Pancreas (tissue), 10 donors: ENCODE measurements at regions not wholly inside any gene's neighbourhood (a gene's known extent, or its start where the extent isn't known, plus 50 kb on each side); places are given as distances from the start of the nearest gene placed in this dataset.

Source experiments
- ATAC-seq, 4 donors: fragments of 200-7000 bp; cut with Tn5 transposase; one replicate each; pipeline versions ENCODE4 v1.8.0 to v1.9.1; 2020; ENCODE audit warnings: mild to moderate bottlenecking in 4 of 4, moderate library complexity in 4 of 4
- DNase-seq, 6 donors: peaks; one replicate each; pipeline ENCODE4 v3.0.0-alpha.2; 2020
- FAIRE-seq: peaks from 2 replicates; lab custom pipeline; 2012; peaks lifted over from hg19 to GRCh38; lab: Jason Lieb, UNC
- H3K27ac ChIP-seq, 4 donors: fragments of 200-600 bp; sonication (generic); 1 replicate in 3 of 4; 2 replicates in 1 of 4; pipeline versions ENCODE4 v1.5.0 to v1.8.0; 2020
- H3K27me3 ChIP-seq, 4 donors: fragments of 200-600 bp; one replicate each; pipeline ENCODE4 v1.8.0; 2021
- H3K36me3 ChIP-seq, 3 donors: fragments of 200-600 bp; sonication (generic) in 1 of 3; one replicate each; pipeline versions ENCODE4 v1.5.0 to v1.8.0; 2020 to 2021
- H3K4me1 ChIP-seq, 3 donors: fragments of 200-600 bp; one replicate each; pipeline ENCODE4 v1.8.0; 2021
- H3K4me3 ChIP-seq, 4 donors: fragments of 200-600 bp; sonication (generic) in 2 of 4; one replicate each; pipeline versions ENCODE4 v1.5.0 to v1.8.0; 2020 to 2021
- H3K9me3 ChIP-seq, 4 donors: fragments of 200-600 bp; one replicate each; pipeline ENCODE4 v1.8.0; 2021
- CTCF ChIP-seq, 4 donors: fragments of 200-600 bp; sonication (generic) in 3 of 4; IDR thresholded peaks; one replicate each; pipeline versions ENCODE4 v1.5.0 to v1.8.0; 2021; ENCODE audit warnings: antibody characterized with exemption in 4 of 4
- WGBS, 2 donors: extraction: QIAGEN DNeasy Blood & Tissue Kit; methylation state at CpG; one replicate each; pipeline ENCODE4 v1.1.7; 2013; 5-methylcytosine and 5-hydroxymethylcytosine counted together
- intact Hi-C, 3 donors: fragments of 100-400 bp; cut with DNase I; formaldehyde crosslinking; loops; one replicate each; pipeline versions ENCODE4 v1.11.1 to v1.14.2; 2022
- donor health status: healthy with polysubstance abuse.
- donor health status: DM: no; HTN: no; CAD: no; lungs with moderate emphysema.
- donor health status: DM: no; HTN: no; CAD: no.
- donor health status: control.
- donor health status: control.
- donor health status: Bipolar disorder and iron deficiency.
- donor health status: DM: yes; HTN: yes; CAD: no.
- donor health status: DM: no; HTN: no; CAD: no.
- donor health status: DM: no; HTN: no; CAD: no.
- donor health status: DM: yes; HTN: yes; CAD: no.

GRCh38 chr6:1470040-1470439 is 80.7 kb downstream of the FOXF2 start:
- TF ChIP-seq CTCF (IDR thresholded peaks at IDR 0.05): no peak
- ATAC-seq: no peak
- no peak for DNase-seq
- no peak for FAIRE-seq
- 46 to 62% methylated on average over 3 of the region's 3 CpGs for WGBS, 2 donors
- H3K36me3 ChIP-seq: no peaks in the 10 kb centered on the region
- no peak overlapping the region for H3K4me3 ChIP-seq
- intact Hi-C loops: no loop called here
- no peak overlapping the region for H3K27ac ChIP-seq
- no peaks in the 10 kb centered on the region for H3K27me3 ChIP-seq
- no peaks in the 10 kb centered on the region for H3K9me3 ChIP-seq
- H3K4me1 ChIP-seq: no peaks in the 10 kb centered on the region

DNA sequence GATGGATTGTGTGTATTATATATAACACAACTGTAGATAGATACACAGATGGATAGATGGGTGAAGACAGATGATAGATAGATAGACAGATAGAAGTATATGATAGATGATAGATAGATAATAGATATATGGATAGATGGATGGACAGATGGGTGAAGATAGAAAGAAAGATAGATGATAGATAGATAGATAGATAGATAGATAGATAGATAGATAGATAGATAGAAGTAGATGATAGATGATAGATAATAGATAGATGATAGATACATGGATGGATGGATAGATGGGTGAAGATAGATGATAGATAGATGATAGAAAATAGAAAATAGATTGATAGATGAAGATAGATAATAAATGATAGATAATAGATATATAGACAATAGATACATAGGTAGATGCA is 83.3 kb downstream of the FOXF2 start:
- H3K9me3 ChIP-seq: no peaks in the 10 kb centered on the region
- DNase-seq (no peak), FAIRE-seq (no peak), ATAC-seq (no peak)
- no peaks in the 10 kb centered on the region for H3K36me3 ChIP-seq
- no peaks in the 10 kb centered on the region for H3K27me3 ChIP-seq
- no peak overlapping the region for H3K4me3 ChIP-seq
- H3K4me1 ChIP-seq: no peaks in the 10 kb centered on the region
- no peak overlapping the region for H3K27ac ChIP-seq
- intact Hi-C loops: no loop called here
- TF ChIP-seq CTCF (IDR thresholded peaks at IDR 0.05): no peak

GRCh38 chr6:1473166-1473565 is 83.8 kb downstream of the FOXF2 start:
- H3K27me3 ChIP-seq: no peaks in the 10 kb centered on the region
- 55 to 62% methylated on average over 8 of the region's 8 CpGs for WGBS, 2 donors
- no peak for TF ChIP-seq CTCF (IDR thresholded peaks at IDR 0.05)

GRCh38 chr6:1473598-1473997 is 84.2 kb downstream of the FOXF2 start:
- H3K9me3 ChIP-seq: no peaks in the 10 kb centered on the region
- no peak overlapping the region for H3K27ac ChIP-seq
- 73 to 81% methylated on average over 1 of the region's 1 CpG for WGBS, 2 donors
- H3K36me3 ChIP-seq: no peaks in the 10 kb centered on the region
- DNase-seq (no peak), FAIRE-seq (no peak), ATAC-seq (no peak)
- intact Hi-C loops: no loop called here
- no peak overlapping the region for H3K4me3 ChIP-seq
- no peak for TF ChIP-seq CTCF (IDR thresholded peaks at IDR 0.05)
- H3K27me3 ChIP-seq: no peaks in the 10 kb centered on the region
- H3K4me1 ChIP-seq: no peaks in the 10 kb centered on the region

More at GRCh38 chr6:1473166-1473565, 83.8 kb downstream of the FOXF2 start:
- FAIRE-seq (no peak), DNase-seq (no peak), ATAC-seq (no peak)
- intact Hi-C loops: no loop called here
- Histone ChIP-seq H3K4me3 (no peak overlapping the region), H3K36me3 (no peaks in the 10 kb centered on the region), H3K27ac (no peak overlapping the region), H3K4me1 (no peaks in the 10 kb centered on the region), H3K9me3 (no peaks in the 10 kb centered on the region)

GRCh38 chr6:1474205-1474604 is 84.8 kb downstream of the FOXF2 start:
- intact Hi-C loops: no loop called here
- TF ChIP-seq CTCF (IDR thresholded peaks at IDR 0.05): no peak
- WGBS, 2 donors: 71 to 83% methylated on average over 4 of the region's 4 CpGs
- FAIRE-seq (no peak), ATAC-seq (no peak), DNase-seq (no peak)
- H3K36me3 ChIP-seq: no peaks in the 10 kb centered on the region
- H3K9me3 ChIP-seq: no peaks in the 10 kb centered on the region
- H3K27ac ChIP-seq: no peak overlapping the region
- no peaks in the 10 kb centered on the region for H3K4me1 ChIP-seq
- H3K27me3 ChIP-seq: no peaks in the 10 kb centered on the region
- no peak overlapping the region for H3K4me3 ChIP-seq
